ENCODE measurements at regions not wholly inside any gene's neighbourhood (a gene's known extent, or its start where the extent isn't known, plus 50 kb on each side); places are given as distances from the start of the nearest gene placed in this dataset.
A peak's percentile ranks its signal among the peaks of the same experiment; 100 is the strongest.

- no peak for DNase-seq
- intact Hi-C loops (cut with DNase I), result no loop called here
Measured at GRCh38 chr18:78914249-78914935, 65.2 kb upstream of the SALL3 start.

DNA sequence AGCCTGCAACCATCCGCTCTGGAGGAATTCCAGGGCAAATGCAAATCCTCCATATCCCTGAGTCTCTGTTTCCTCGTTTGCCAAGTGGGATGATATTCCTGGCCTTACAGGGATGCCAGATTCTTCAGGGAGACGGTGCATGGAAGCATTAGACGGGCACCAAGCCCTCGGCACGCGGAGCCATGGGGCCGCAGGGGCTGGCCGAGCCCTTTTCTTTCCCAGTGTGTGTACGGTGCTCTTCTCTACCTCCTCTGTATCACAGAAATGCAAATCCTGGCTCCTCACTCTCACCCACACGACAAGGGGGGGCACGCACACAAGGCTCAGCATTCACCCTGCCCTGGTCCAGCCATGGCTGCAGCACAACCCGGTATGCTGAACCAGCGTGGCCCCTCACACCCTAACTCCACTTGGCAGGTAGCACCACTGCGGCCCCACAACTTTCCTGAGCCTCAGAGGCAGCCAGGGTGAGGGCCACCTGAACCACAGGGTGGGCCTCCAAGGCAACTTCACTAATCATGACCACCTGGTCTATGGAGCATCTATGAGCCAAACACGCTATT is 64.1 kb upstream of the SALL3 start:
- DNase-seq, result no peak
- intact Hi-C loops (cut with DNase I), result no loop called here

DNA sequence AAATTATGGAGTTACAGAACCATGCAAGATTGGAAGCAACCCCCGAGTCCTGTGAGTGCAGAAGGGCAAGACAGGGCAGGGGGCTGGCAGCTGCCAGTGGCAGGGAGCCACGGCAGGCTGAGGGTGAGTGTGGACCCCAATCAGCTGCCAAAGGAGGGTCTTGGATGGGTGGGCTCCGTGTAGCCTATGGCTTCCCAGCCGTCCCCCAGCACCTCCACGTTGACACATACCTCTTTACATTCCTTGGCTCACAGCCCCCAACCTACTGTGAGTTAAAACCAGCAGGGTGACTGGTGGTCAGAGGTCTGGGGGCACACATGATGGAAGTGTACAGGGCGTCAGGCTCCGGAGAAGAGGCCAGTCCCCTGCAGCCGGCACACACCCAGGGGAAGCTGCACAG is 60.9 kb upstream of the SALL3 start:
- intact Hi-C loops (cut with DNase I), result no loop called here

DNA sequence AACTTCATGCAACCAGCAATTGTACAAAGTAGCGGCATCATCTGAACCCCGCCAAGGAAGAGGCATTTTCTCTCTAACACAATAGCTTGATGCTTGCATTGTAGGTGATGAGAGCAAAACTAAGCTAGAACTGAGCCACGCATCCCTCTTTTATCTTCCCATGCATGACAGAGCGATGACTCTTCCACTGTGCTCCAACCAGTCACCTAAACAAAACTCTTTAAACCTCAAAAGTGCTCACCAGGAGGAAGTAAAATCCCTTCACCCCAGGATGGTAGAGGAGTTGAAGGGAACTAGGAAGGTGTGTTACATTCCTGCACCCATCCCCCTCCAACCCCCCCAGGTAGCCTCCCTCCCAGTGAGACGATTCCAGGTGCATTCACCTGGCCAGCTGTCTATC is 59.7 kb upstream of the SALL3 start:
- DNase-seq, result no peak
- intact Hi-C loops (cut with DNase I), result no loop called here

More for the DNA sequence above, 60.9 kb upstream of the SALL3 start:
- DNase-seq, result peak in 1 of 42 donors; percentile 21

DNA sequence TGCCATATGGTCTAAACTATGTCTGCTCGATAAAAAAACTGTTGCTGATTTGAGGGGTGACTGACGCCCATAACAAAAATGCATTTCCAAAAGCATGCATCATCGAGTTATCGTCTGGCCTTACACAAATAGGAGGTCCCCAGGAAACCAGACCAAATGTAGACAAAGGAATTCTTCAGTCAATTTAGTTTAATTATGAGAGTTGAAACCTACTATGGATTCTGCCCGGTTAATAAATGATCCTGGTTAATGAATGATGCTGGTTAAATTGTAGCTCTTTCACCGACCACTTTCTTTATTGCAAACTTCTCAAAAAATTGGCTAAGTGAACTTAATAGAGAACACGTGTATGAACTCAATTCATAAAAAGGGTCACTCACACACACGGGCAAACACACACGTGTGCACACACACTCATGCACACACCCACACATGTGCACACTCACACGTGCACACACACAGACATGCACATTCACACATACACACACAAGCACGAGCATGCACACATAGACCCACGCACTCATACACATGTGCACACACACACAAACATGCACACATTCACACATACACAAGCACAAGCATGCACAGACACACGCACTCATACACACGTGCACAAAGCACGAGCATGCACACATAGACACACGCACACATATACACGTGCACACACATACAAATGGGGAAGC is 59.0 kb upstream of the SALL3 start:
- intact Hi-C loops (cut with DNase I), result no loop called here
- DNase-seq, result no peak

GRCh38 chr18:78922856-78923255 is 56.8 kb upstream of the SALL3 start:
- DNase-seq, result no peak
- intact Hi-C loops (cut with DNase I), result no loop called here

- DNase-seq, result no peak
- intact Hi-C loops (cut with DNase I), result no loop called here
Measured at GRCh38 chr18:78924301-78924700, 55.3 kb upstream of the SALL3 start.

- DNase-seq, result no peak
- intact Hi-C loops (cut with DNase I), result no loop called here
Measured at GRCh38 chr18:78924786-78925540, 54.7 kb upstream of the SALL3 start.

- no peak for DNase-seq
- intact Hi-C loops (cut with DNase I), result no loop called here
Measured at GRCh38 chr18:78925557-78926242, 53.9 kb upstream of the SALL3 start.

DNA sequence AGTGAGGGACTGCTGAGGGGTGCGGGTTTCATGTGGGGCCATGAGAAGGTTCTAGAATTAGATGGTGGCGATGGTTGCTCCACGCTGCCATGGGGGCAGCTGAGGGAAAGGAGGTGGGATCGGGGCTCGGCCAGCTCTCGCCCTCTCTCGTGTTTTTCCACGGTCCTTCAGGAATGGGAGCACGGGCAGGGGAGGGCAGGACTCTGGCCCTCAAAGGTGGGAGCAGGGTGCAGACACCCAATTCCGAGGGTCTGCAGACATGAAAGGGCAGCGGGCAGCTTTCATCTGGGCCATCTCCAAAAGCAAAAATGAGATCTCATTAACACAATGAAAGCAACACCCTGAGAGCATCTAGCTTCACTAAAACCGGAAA is 53.4 kb upstream of the SALL3 start:
- intact Hi-C loops (cut with DNase I), result no loop called here
- DNase-seq, result no peak

DNA sequence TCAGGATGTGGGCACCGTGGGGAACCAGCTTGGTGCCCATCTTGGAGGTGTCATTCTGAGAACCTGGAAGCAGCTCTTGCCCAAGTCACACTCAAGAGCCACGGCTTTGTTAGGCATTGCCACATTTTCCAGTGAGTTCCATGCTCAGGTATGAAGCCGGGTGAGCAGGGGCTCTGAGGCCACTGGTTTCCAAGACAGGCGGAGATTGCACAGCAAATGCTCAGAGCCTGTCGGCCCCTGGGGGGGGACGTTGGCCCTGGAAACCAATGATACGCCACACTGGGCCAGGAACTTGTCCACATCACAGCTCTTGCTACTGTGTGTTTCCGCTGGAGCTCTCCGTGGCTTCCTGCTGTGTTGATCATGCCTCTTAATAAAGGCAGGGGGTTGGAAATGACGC is 52.5 kb upstream of the SALL3 start:
- intact Hi-C loops (cut with DNase I), result no loop called here
- no peak for DNase-seq

- intact Hi-C loops (cut with DNase I), result no loop called here
- no peak for DNase-seq
Measured at GRCh38 chr18:78927616-78928015, 52.0 kb upstream of the SALL3 start.

DNA sequence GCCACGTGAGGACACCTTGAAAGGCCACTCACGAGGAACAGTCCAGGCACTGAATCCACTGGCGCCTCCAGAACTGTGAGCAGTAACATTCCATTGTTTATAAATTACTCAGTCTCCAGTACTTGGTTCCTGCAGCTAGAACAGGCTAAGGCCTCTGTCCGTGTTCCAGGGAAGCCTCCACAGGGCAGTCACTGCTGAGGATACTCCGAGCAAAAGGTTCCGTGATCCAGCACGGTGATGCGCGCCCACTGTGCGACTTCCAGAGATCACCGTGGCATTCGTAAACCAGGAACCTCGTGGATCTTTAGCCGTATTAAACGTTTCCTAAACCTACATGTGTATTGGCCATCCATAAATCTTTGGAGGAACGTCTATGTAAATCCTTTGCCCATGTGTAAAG is 51.5 kb upstream of the SALL3 start:
- intact Hi-C loops (cut with DNase I), result no loop called here
- no peak for DNase-seq

GRCh38 chr18:78929516-78929915 is 50.1 kb upstream of the SALL3 start:
- intact Hi-C loops (cut with DNase I), result no loop called here
- no peak for DNase-seq

Data from head of caudate nucleus (tissue), 42 donors.